MM.1S (cell line): ENCODE measurements at regions not wholly inside any gene's neighbourhood (a gene's known extent, or its start where the extent isn't known, plus 50 kb on each side); places are given as distances from the start of the nearest gene placed in this dataset.

Experiments
- DNase-seq: peaks from one replicate; pipeline ENCODE4 v3.0.0-alpha.2; 2015
- H2AFZ ChIP-seq: fragments of 300-600 bp; sonication (generic); 2 replicates; pipeline ENCODE4 v1.6.0; 2016; ENCODE audit warnings: antibody characterized with exemption, low read length
- H3F3A ChIP-seq: fragments of 300-600 bp; sonication (generic); 2 replicates; pipeline ENCODE4 v1.6.1; 2016; ENCODE audit warnings: mild to moderate bottlenecking, antibody characterized with exemption, low read length, moderate library complexity, mixed read lengths; ENCODE audit not compliant: insufficient read depth
- H3K27ac ChIP-seq: fragments of 300-600 bp; sonication (generic); 2 replicates; pipeline ENCODE4 v1.5.1; 2016; ENCODE audit warnings: mild to moderate bottlenecking, low read length
- H3K27me3 ChIP-seq: fragments of 300-600 bp; sonication (generic); replicated peaks from 2 replicates; pipeline ENCODE4 v1.6.0; 2016; ENCODE audit warnings: low read length; ENCODE audit not compliant: insufficient read depth
- H3K36me3 ChIP-seq: fragments of 300-600 bp; sonication (generic); replicated peaks from 2 replicates; pipeline ENCODE4 v1.6.1; 2016; ENCODE audit warnings: mild to moderate bottlenecking, low read length, mixed read lengths; ENCODE audit not compliant: insufficient read depth
- H3K4me1 ChIP-seq: fragments of 300-600 bp; sonication (generic); 2 replicates; pipeline ENCODE4 v1.6.1; 2016; ENCODE audit warnings: low read length, mixed read lengths
- H3K4me2 ChIP-seq: fragments of 300-600 bp; sonication (generic); 2 replicates; pipeline ENCODE4 v1.6.0; 2016; ENCODE audit warnings: low read depth, low read length
- H3K4me3 ChIP-seq: fragments of 300-600 bp; sonication (generic); 2 replicates; pipeline ENCODE4 v1.5.1; 2016; ENCODE audit warnings: low read length, mixed read lengths
- H3K79me2 ChIP-seq: fragments of 300-600 bp; sonication (generic); 2 replicates; pipeline ENCODE4 v1.6.1; 2016; ENCODE audit warnings: mixed run types, low read length, mixed read lengths
- H3K9ac ChIP-seq: fragments of 300-600 bp; sonication (generic); 2 replicates; pipeline ENCODE4 v1.6.1; 2016; ENCODE audit warnings: low read length, mixed read lengths
- H3K9me2 ChIP-seq: fragments of 300-600 bp; sonication (generic); replicated peaks from 2 replicates; pipeline ENCODE4 v1.6.1; 2016; ENCODE audit warnings: mild to moderate bottlenecking, low read length, mixed read lengths; ENCODE audit not compliant: insufficient read depth
- H3K9me3 ChIP-seq: fragments of 300-600 bp; sonication (generic); replicated peaks from 2 replicates; pipeline ENCODE4 v1.6.1; 2016; ENCODE audit warnings: mild to moderate bottlenecking, low read length, mixed read lengths; ENCODE audit not compliant: insufficient read depth
- H4K20me1 ChIP-seq: fragments of 300-600 bp; sonication (generic); 2 replicates; pipeline ENCODE4 v1.6.1; 2016; ENCODE audit warnings: mild to moderate bottlenecking, low read length, moderate library complexity, mixed read lengths; ENCODE audit not compliant: insufficient read depth
- CTCF ChIP-seq: fragments of 300-600 bp; sonication (generic); IDR thresholded peaks from 2 replicates; pipeline ENCODE4 v1.5.1; 2016; ENCODE audit warnings: antibody characterized with exemption, low read length, mixed read lengths
- EZH2 ChIP-seq: fragments of 300-600 bp; sonication (generic); optimal IDR thresholded peaks from 2 replicates; pipeline ENCODE3; 2017; ENCODE audit warnings: low read depth, mild to moderate bottlenecking, antibody characterized with exemption, low read length, mixed read lengths
- EZH2phosphoT487 ChIP-seq: fragments of 300-600 bp; sonication (generic); IDR thresholded peaks from 2 replicates; pipeline ENCODE4 v1.6.1; 2018; ENCODE audit warnings: antibody characterized with exemption, low read length

DNA sequence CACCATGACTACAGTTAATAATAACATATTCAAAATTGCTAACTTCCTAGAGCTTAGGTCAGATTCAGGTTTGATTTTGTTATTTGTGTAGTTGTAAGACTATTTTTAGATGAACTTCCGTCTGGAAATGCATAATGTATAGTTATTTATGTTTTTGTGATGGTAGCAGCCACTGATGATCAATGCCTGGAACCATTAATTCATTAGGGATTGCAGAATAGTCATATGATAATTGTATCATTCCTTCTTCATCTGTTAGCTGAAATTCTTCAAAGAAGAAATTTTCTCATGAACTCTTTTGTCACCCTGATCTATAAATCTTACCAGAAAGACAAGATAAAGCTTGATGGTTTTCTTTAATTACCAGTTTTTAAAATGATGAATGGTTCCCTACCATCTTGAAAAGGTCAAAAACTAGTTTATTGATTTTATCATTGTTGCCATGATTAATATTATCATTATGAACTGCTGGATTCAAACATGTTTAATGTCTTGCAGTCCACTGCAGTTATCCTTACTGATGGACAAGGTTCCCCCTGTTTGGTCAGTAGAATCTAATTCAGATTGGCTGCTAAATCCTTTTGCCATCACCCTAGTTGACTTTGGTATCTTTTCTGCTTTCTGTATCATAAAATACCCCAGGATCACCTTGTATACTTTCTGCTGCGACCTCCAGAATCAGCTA lies 433.3 kb downstream of the GPAM start:
- DNase-seq: no peak
- Histone ChIP-seq H3K4me3 (no peak overlapping the region), H3F3A (no peaks in the 10 kb centered on the region), H3K4me1 (no peaks in the 10 kb centered on the region), H3K9me2 (no peaks in the 10 kb centered on the region), H3K79me2 (no peaks in the 10 kb centered on the region), H2AFZ (no peak overlapping the region), H3K9ac (no peak overlapping the region), H3K36me3 (no peaks in the 10 kb centered on the region), H3K27ac (no peak overlapping the region), H3K27me3 (no peaks in the 10 kb centered on the region), H3K4me2 (no peak overlapping the region), H3K9me3 (no peaks in the 10 kb centered on the region), H4K20me1 (no peaks in the 10 kb centered on the region)
- TF ChIP-seq EZH2: no peak
- no peak for TF ChIP-seq EZH2phosphoT487
- TF ChIP-seq CTCF: no peak

DNA sequence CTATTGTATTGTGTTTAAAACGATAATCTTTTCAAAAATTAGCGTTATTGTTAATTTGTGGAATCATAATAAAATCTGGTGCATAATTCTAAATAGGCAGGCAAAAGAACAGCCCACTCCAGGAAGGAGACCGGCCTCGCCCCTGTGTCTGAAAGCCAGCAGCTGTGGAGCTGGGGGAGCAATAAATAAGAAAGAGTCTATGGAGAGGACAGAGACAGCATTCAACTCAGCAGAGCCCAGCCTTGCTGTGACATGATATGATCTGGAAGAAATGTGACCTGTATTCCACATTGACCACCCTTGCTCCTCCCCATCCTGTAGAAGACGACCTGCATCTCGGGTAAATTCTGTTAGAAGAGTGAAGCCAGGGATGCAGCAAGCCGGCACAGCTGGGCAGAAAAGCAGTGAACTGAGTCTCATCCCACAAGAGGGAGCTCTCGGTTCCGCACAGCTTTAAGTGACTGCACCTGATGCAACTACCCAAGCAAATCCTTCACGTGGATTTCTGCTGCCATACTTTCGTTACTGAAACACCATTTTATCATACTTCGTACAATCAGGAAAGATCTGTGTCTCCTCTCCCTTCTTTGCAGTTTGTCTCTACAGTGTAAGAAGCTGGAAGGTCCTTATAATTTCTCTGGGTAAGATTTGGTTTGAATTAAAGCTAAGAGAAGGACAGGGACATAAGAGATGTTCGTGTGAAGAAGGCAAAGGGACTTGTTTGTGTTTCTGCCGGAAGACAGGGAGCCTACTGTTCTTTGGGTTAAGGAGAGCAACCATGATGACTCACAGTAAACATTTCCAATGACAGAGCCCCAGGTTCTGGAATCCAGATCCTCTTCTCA lies 427.1 kb downstream of the GPAM start:
- H3K9me3 ChIP-seq: no peaks in the 10 kb centered on the region
- no peaks in the 10 kb centered on the region for H3K79me2 ChIP-seq
- no peak overlapping the region; the same call in 1 of the 2 replicates for H3K4me3 ChIP-seq
- H4K20me1 ChIP-seq: no peaks in the 10 kb centered on the region
- no peaks in the 10 kb centered on the region for H3F3A ChIP-seq
- no peak overlapping the region for H3K27ac ChIP-seq
- H3K4me1 ChIP-seq: no peaks in the 10 kb centered on the region
- H3K9ac ChIP-seq: no peak overlapping the region
- H3K36me3 ChIP-seq: no peaks in the 10 kb centered on the region
- no peaks in the 10 kb centered on the region for H3K9me2 ChIP-seq
- peak; percentile 57 for DNase-seq
- H3K27me3 ChIP-seq: no peaks in the 10 kb centered on the region
- H3K4me2 ChIP-seq: peak overlapping the region; percentile 39
- H2AFZ ChIP-seq: peak overlapping the region; percentile 39; the same call in 1 of the 2 replicates
- no peak for TF ChIP-seq EZH2phosphoT487
- TF ChIP-seq CTCF: peak; percentile 67

GRCh38 chr10:111758593-111758992 lies 425.0 kb downstream of the GPAM start:
- H3K9ac ChIP-seq: no peak overlapping the region
- no peak overlapping the region for H2AFZ ChIP-seq
- H3K4me3 ChIP-seq: no peak overlapping the region
- H3K27ac ChIP-seq: no peak overlapping the region
- H3K36me3 ChIP-seq: no peaks in the 10 kb centered on the region
- no peaks in the 10 kb centered on the region for H3K27me3 ChIP-seq
- TF ChIP-seq EZH2 (no peak), CTCF (no peak), EZH2phosphoT487 (no peak)
- H3K9me3 ChIP-seq: no peaks in the 10 kb centered on the region; the same call in 1 of the 2 replicates
- no peaks in the 10 kb centered on the region for H3K4me1 ChIP-seq
- DNase-seq: no peak
- H3K4me2 ChIP-seq: no peak overlapping the region
- H4K20me1 ChIP-seq: no peaks in the 10 kb centered on the region
- no peaks in the 10 kb centered on the region for H3K9me2 ChIP-seq
- no peaks in the 10 kb centered on the region for H3F3A ChIP-seq
- no peaks in the 10 kb centered on the region for H3K79me2 ChIP-seq
